K562 (cell line): ENCODE measurements at regions not wholly inside any gene's neighbourhood (a gene's known extent, or its start where the extent isn't known, plus 50 kb on each side); places are given as distances from the start of the nearest gene placed in this dataset.

Experiments used
- ATAC-seq: fragments of 200-7000 bp; cut with Tn5 transposase; 3 replicates; pipeline ENCODE4 v1.9.1; 2020; ENCODE audit warnings: moderate library complexity
- BruUV-seq: library from RNA; stranded (reverse); fragments of 400-500 nt; replicated peaks from 2 replicates; lab custom pipeline; 2021; lab: Mats Ljungman, UMichigan
- CTCF ChIA-PET: fragments of 300-600 bp; formaldehyde crosslinking; extraction: SDS; loops from one replicate; lab custom pipeline; 2021; ENCODE audit warnings: low intra/inter-chr PET ratio; lab: Yijun Ruan, JAX
- POLR2A ChIA-PET: fragments of 300-600, 350-650 bp; sonication (Branson Sonifier 250); formaldehyde crosslinking; extraction: SDS; loops from one replicate; lab custom pipeline; 2021; ENCODE audit warnings: antibody characterized with exemption, inconsistent platforms; lab: Yijun Ruan, JAX
- DNase-seq, 4 experiments: peaks; one replicate each; pipeline versions ENCODE4 v3.0.0 to v3.0.0-alpha.2; 2011 to 2018; ENCODE audit warnings: low spot score in 3 of 4, mixed read lengths in 3 of 4; ENCODE audit errors: extremely low read depth in 1 of 4
- FAIRE-seq: peaks from 2 replicates; lab custom pipeline; 2011; peaks lifted over from hg19 to GRCh38; lab: Jason Lieb, UNC
- H2AFZ ChIP-seq: 2 replicates; pipeline ENCODE4 v1.6.0; 2011; ENCODE audit warnings: low read depth, low read length, control low read depth, inconsistent platforms
- H3K27ac ChIP-seq: fragments of 200-600 bp; 3 replicates; pipeline ENCODE4 v1.8.0; 2011; ENCODE audit warnings: low read depth, mild to moderate bottlenecking, control low read depth, inconsistent platforms, low read length, moderate library complexity, mixed read lengths; ENCODE audit errors: extremely low read depth
- H3K27me3 ChIP-seq, 2 experiments: fragments of 300-600 bp in 1 of 2; 2 replicates in 1 of 2; 3 replicates in 1 of 2; pipeline versions ENCODE4 v1.6.0 to v1.8.0; 2011; ENCODE audit warnings: inconsistent platforms in 2 of 2, low read length in 2 of 2, mild to moderate bottlenecking in 1 of 2, mixed read lengths in 1 of 2, moderate library complexity in 1 of 2; ENCODE audit not compliant: control insufficient read depth in 2 of 2, insufficient read depth in 2 of 2
- H3K36me3 ChIP-seq: fragments of 300-600 bp; 3 replicates; pipeline ENCODE4 v1.8.0; 2011; ENCODE audit warnings: mild to moderate bottlenecking, low read length, inconsistent platforms; ENCODE audit not compliant: control insufficient read depth, insufficient read depth
- H3K4me1 ChIP-seq, 2 experiments: fragments of 200-600 bp in 1 of 2; replicated peaks in 1 of 2; 2 replicates in 1 of 2; 3 replicates in 1 of 2; pipeline versions ENCODE4 v1.5.1 to v1.8.0; 2011; ENCODE audit warnings: inconsistent platforms in 2 of 2, low read length in 2 of 2, mild to moderate bottlenecking in 1 of 2, mixed read lengths in 1 of 2, moderate library complexity in 1 of 2; ENCODE audit not compliant: control insufficient read depth in 2 of 2, insufficient read depth in 2 of 2
- H3K4me2 ChIP-seq: 2 replicates; pipeline ENCODE4 v1.6.1; 2011; ENCODE audit warnings: low read length, control low read depth, inconsistent platforms, mixed read lengths; ENCODE audit not compliant: insufficient read depth
- H3K4me3 ChIP-seq: fragments of 200-600 bp; sonication (generic), shearing (Covaris generic); 2 replicates; pipeline ENCODE4 v1.5.1; 2016; ENCODE audit warnings: control low read depth, inconsistent platforms
- H3K79me2 ChIP-seq: fragments of 200-600 bp; 3 replicates; pipeline ENCODE4 v1.8.0; 2011; ENCODE audit warnings: low read length, inconsistent platforms; ENCODE audit not compliant: control insufficient read depth, insufficient read depth
- H3K9ac ChIP-seq, 2 experiments: 2 replicates each; pipeline versions ENCODE4 v1.6.0 to v1.6.1; 2011; ENCODE audit warnings: low read depth in 2 of 2, low read length in 2 of 2, control low read depth in 1 of 2, inconsistent platforms in 1 of 2, mild to moderate bottlenecking in 1 of 2, mixed read lengths in 1 of 2; ENCODE audit not compliant: insufficient read depth in 1 of 2
- H3K9me1 ChIP-seq: one replicate; pipeline ENCODE4 v1.6.0; 2011; ENCODE audit warnings: inconsistent platforms, mild to moderate bottlenecking, low read length, moderate library complexity; ENCODE audit not compliant: control insufficient read depth, insufficient read depth
- H3K9me3 ChIP-seq: replicated peaks from 2 replicates; pipeline ENCODE4 v1.5.1; 2011; ENCODE audit warnings: low read depth, low read length, inconsistent platforms; ENCODE audit not compliant: control insufficient read depth, insufficient read depth
- H4K20me1 ChIP-seq: replicated peaks from 2 replicates; pipeline ENCODE4 v1.6.1; 2011; ENCODE audit warnings: low read length, inconsistent platforms, mixed read lengths; ENCODE audit not compliant: control insufficient read depth, insufficient read depth
- CHCHD3 ChIP-seq: fragments of 250-450 bp; sonication (Bioruptor Pico); IDR thresholded peaks from 2 replicates; pipeline ENCODE4 v2.1.2; 2022; ENCODE audit warnings: mild to moderate bottlenecking
- DACH1 ChIP-seq: fragments of 450-650 bp; IDR thresholded peaks from 2 replicates; pipeline ENCODE4 v1.6.1; 2018; ENCODE audit not compliant: partially characterized antibody
- GATAD2B ChIP-seq: fragments of 450-650 bp; IDR thresholded peaks from 2 replicates; pipeline ENCODE4 v1.6.1; 2017; ENCODE audit warnings: mild to moderate bottlenecking, borderline replicate concordance
- HDAC8 ChIP-seq: fragments of 450-650 bp; IDR thresholded peaks from 2 replicates; pipeline ENCODE4 v1.6.1; 2016; ENCODE audit warnings: mild to moderate bottlenecking, missing genetic modification characterization, moderate library complexity, missing compliant biosample characterization
- IRF1 ChIP-seq: sonication (generic); formaldehyde crosslinking; IDR thresholded peaks from 2 replicates; pipeline ENCODE4 v1.8.0; 2022; ENCODE audit warnings: missing genetic modification reagents, mild to moderate bottlenecking, borderline replicate concordance
- RBBP5 ChIP-seq: fragments of 200-600 bp; sonication (generic); IDR thresholded peaks from 2 replicates; pipeline ENCODE4 v1.6.1; 2012; ENCODE audit warnings: borderline replicate concordance, mild to moderate bottlenecking, low read length, control low read depth, inconsistent platforms; ENCODE audit not compliant: insufficient read depth, poor library complexity, severe bottlenecking
- SIRT6 ChIP-seq: IDR thresholded peaks from one replicate; pipeline ENCODE4 v1.6.1; 2012; ENCODE audit warnings: low read depth, mild to moderate bottlenecking, control low read depth, inconsistent platforms, low read length, moderate library complexity
- TBP ChIP-seq: optimal IDR thresholded peaks from 2 replicates; pipeline ENCODE3; 2011; ENCODE audit warnings: low read depth, low read length, improper control_type of control experiment
- TFAP4 ChIP-seq: sonication (generic); formaldehyde crosslinking; IDR thresholded peaks from 2 replicates; pipeline ENCODE4 v1.8.0; 2022; ENCODE audit warnings: missing genetic modification reagents, mild to moderate bottlenecking, moderate library complexity, borderline replicate concordance
- TSC22D4 ChIP-seq: fragments of 450-650 bp; IDR thresholded peaks from 2 replicates; pipeline ENCODE4 v1.6.1; 2016; ENCODE audit warnings: missing genetic modification characterization, missing biosample characterization, control low read depth
- ZNF354B ChIP-seq: fragments of 250-450 bp; sonication (Bioruptor Pico); IDR thresholded peaks from 2 replicates; pipeline ENCODE4 v1.4.0; 2020
- ZNF518B ChIP-seq: fragments of 250-450 bp; sonication (Bioruptor Pico); IDR thresholded peaks from 2 replicates; pipeline ENCODE4 v1.5.0; 2021; ENCODE audit warnings: mild to moderate bottlenecking, moderate library complexity
- ZNF785 ChIP-seq: fragments of 250-450 bp; sonication (Bioruptor Pico); IDR thresholded peaks from 2 replicates; pipeline ENCODE4 v1.4.0; 2020; ENCODE audit warnings: mild to moderate bottlenecking
- in situ Hi-C: fragments of 300-500 bp; cut with MboI; formaldehyde crosslinking; loops from 4 replicates; pipeline ENCODE4 v1.15.0; 2018; ENCODE audit warnings: inconsistent platforms, mixed read lengths
- intact Hi-C: fragments of 100-400 bp; cut with micrococcal nuclease; formaldehyde crosslinking; loops from 2 replicates; pipeline ENCODE4 v1.14.2; 2022

GRCh38 chr5:111966290-111966689 lies 209.3 kb upstream of the NREP start (continued):
- TF ChIP-seq IRF1 (CRISPR knock-in tag) (no peak), RBBP5 (no peak)

GRCh38 chr5:111963555-111963954 lies 206.6 kb upstream of the NREP start:
- intact Hi-C loops: no loop called here
- ATAC-seq: no peak
- POLR2A ChIA-PET: no interaction called here
- Histone ChIP-seq H3K27ac (no peak overlapping the region), H3K4me3 (no peak overlapping the region), H3K27me3 (no peaks in the 10 kb centered on the region), H4K20me1 (no peaks in the 10 kb centered on the region), H3K9me3 (no peaks in the 10 kb centered on the region), H3K36me3 (no peaks in the 10 kb centered on the region), H3K9ac (no peak overlapping the region), H3K79me2 (no peaks in the 10 kb centered on the region), H2AFZ (no peak overlapping the region), H3K9me1 (no peaks in the 10 kb centered on the region), H3K4me2 (no peak overlapping the region), H3K4me1 (no peaks in the 10 kb centered on the region)
- CTCF ChIA-PET: no interaction called here
- FAIRE-seq: no peak
- BruUV-seq: no TSS peak
- in situ Hi-C loops: no loop called here
- TF ChIP-seq DACH1 (no peak), TFAP4 (CRISPR knock-in tag) (no peak), ZNF785 (no peak), CHCHD3 (CRISPR knock-in tag) (no peak), HDAC8 (tag) (no peak), GATAD2B (no peak), IRF1 (CRISPR knock-in tag) (no peak), SIRT6 (no peak), TBP (no peak), TSC22D4 (no peak), ZNF518B (no peak), ZNF354B (no peak)
- DNase-seq: no peak
